Liver (tissue), 3 donors: ENCODE measurements at regions not wholly inside any gene's neighbourhood (a gene's known extent, or its start where the extent isn't known, plus 50 kb on each side); places are given as distances from the start of the nearest gene placed in this dataset.

ENCODE experiments used
- ATF3 ChIP-seq: IDR thresholded peaks from 2 replicates; pipeline ENCODE4 v1.6.1; 2016; ENCODE audit warnings: antibody characterized with exemption
- CTCF ChIP-seq: fragments of 150-350 bp; IDR thresholded peaks from 2 replicates; pipeline ENCODE4 v1.5.1; 2017; ENCODE audit warnings: improper control_type of control experiment, low read depth, low read length; ENCODE audit not compliant: missing input control
- EGR1 ChIP-seq, 2 donors: IDR thresholded peaks; 2 replicates each; pipeline ENCODE4 v1.6.1; 2016 to 2018; ENCODE audit warnings: antibody characterized with exemption in 2 of 2, low read depth in 2 of 2
- GABPA ChIP-seq, 2 donors: IDR thresholded peaks in 1 of 2; conservative IDR thresholded peaks in 1 of 2; 2 replicates each; pipeline ENCODE4 v1.6.1; 2016; ENCODE audit warnings: antibody characterized with exemption in 2 of 2, mild to moderate bottlenecking in 1 of 2, moderate library complexity in 1 of 2
- HNF4A ChIP-seq, 2 donors: conservative IDR thresholded peaks; 2 replicates each; pipeline ENCODE4 v1.6.1; 2016; ENCODE audit warnings: antibody characterized with exemption in 2 of 2, mild to moderate bottlenecking in 2 of 2
- JUND ChIP-seq, 2 donors: IDR thresholded peaks; 2 replicates each; pipeline ENCODE4 v1.6.1; 2016; ENCODE audit warnings: antibody characterized with exemption in 2 of 2
- MAX ChIP-seq: IDR thresholded peaks from 2 replicates; pipeline ENCODE4 v1.6.1; 2016; ENCODE audit warnings: antibody characterized with exemption
- NR2F2 ChIP-seq: IDR thresholded peaks from 2 replicates; pipeline ENCODE4 v1.6.1; 2016; ENCODE audit warnings: antibody characterized with exemption
- RAD21 ChIP-seq, 2 donors: IDR thresholded peaks; 2 replicates each; pipeline ENCODE4 v1.6.1; 2016; ENCODE audit warnings: antibody characterized with exemption in 2 of 2, mild to moderate bottlenecking in 2 of 2
- REST ChIP-seq: IDR thresholded peaks from 2 replicates; pipeline ENCODE4 v1.6.1; 2016; ENCODE audit warnings: antibody characterized with exemption, mild to moderate bottlenecking
- RXRA ChIP-seq, 2 donors: IDR thresholded peaks; 2 replicates each; pipeline ENCODE4 v1.6.1; 2017 to 2018; ENCODE audit warnings: antibody characterized with exemption in 2 of 2, mild to moderate bottlenecking in 1 of 2
- TAF1 ChIP-seq: conservative IDR thresholded peaks from 2 replicates; pipeline ENCODE4 v1.6.1; 2016; ENCODE audit warnings: antibody characterized with exemption, mild to moderate bottlenecking
- YY1 ChIP-seq: IDR thresholded peaks from 2 replicates; pipeline ENCODE4 v1.6.1; 2016; ENCODE audit warnings: antibody characterized with exemption, mild to moderate bottlenecking
- TF ChIP-seq, protein P1 (sequence below): IDR thresholded peaks from 2 replicates; pipeline ENCODE4 v1.6.1; 2016; ENCODE audit warnings: antibody characterized with exemption
- donor health status: healthy.
- donor health status: healthy.

DNA sequence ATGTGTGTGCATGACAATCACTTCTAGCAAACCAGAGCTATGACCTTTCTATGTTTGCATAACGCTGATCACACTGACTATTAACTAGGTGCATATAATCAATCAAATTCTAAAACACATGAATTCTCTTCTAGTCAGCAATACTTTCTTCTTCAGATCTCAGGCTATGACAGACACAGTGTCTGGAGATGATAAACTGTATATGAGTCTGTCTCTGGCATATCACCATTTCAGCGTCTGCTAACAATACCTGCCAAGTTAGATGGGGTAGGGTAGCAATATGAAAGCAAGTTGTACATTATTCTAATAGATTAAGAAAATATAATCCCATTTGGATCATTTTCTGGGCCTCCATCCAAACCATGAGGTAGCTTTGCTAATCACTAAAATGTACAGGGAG, 354.2 kb upstream of the EPHA4 start:
- TF ChIP-seq CTCF (no peak), ATF3 (no peak), JUND (IDR thresholded peaks at IDR 0.05) (no peak), RAD21 (IDR thresholded peaks at IDR 0.05) (no peak), GABPA (IDR thresholded peaks at IDR 0.05 in 1 of 2, conservative IDR thresholded peaks at IDR 0.05 in 1 of 2) (no peak), TAF1 (no peak), YY1 (no peak), MAX (no peak), NR2F2 (no peak), HNF4A (conservative IDR thresholded peaks at IDR 0.05) (no peak), REST (no peak), RXRA (IDR thresholded peaks at IDR 0.05) (no peak), EGR1 (IDR thresholded peaks at IDR 0.05; ENCODE audit: low read depth in 2 of 2) (no peak)
- TF ChIP-seq, protein P1, sequence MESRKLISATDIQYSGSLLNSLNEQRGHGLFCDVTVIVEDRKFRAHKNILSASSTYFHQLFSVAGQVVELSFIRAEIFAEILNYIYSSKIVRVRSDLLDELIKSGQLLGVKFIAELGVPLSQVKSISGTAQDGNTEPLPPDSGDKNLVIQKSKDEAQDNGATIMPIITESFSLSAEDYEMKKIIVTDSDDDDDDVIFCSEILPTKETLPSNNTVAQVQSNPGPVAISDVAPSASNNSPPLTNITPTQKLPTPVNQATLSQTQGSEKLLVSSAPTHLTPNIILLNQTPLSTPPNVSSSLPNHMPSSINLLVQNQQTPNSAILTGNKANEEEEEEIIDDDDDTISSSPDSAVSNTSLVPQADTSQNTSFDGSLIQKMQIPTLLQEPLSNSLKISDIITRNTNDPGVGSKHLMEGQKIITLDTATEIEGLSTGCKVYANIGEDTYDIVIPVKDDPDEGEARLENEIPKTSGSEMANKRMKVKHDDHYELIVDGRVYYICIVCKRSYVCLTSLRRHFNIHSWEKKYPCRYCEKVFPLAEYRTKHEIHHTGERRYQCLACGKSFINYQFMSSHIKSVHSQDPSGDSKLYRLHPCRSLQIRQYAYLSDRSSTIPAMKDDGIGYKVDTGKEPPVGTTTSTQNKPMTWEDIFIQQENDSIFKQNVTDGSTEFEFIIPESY, result no peak
